Aorta (tissue), 5 donors: ENCODE measurements at regions not wholly inside any gene's neighbourhood (a gene's known extent, or its start where the extent isn't known, plus 50 kb on each side); places are given as distances from the start of the nearest gene placed in this dataset.

Experiments
- ATAC-seq: fragments of 200-7000 bp; cut with Tn5 transposase; one replicate; pipeline ENCODE4 v1.9.1; 2022; ENCODE audit warnings: moderate library complexity; ENCODE audit not compliant: low FRiP score
- DNase-seq, 2 donors: peaks; one replicate each; pipeline ENCODE4 v3.0.0-alpha.2; 2020
- H3K27ac ChIP-seq, 2 donors: one replicate each; pipeline ENCODE4 v1.5.1; 2013; ENCODE audit warnings: low read length in 2 of 2, mild to moderate bottlenecking in 2 of 2, moderate library complexity in 2 of 2, control low read depth in 1 of 2, inconsistent platforms in 1 of 2, low read depth in 1 of 2
- H3K27me3 ChIP-seq, 2 donors: one replicate each; pipeline ENCODE4 v1.6.1; 2013; ENCODE audit warnings: control low read depth in 1 of 2, low read length in 1 of 2, mild to moderate bottlenecking in 1 of 2, moderate library complexity in 1 of 2; ENCODE audit not compliant: insufficient read depth in 2 of 2, control insufficient read depth in 1 of 2
- H3K36me3 ChIP-seq, 2 donors: one replicate each; pipeline ENCODE4 v1.6.1; 2013; ENCODE audit warnings: control low read depth in 1 of 2, low read length in 1 of 2, mild to moderate bottlenecking in 1 of 2; ENCODE audit not compliant: insufficient read depth in 2 of 2, control insufficient read depth in 1 of 2
- H3K4me1 ChIP-seq, 2 donors: one replicate each; pipeline ENCODE4 v1.6.1; 2013; ENCODE audit warnings: low read length in 2 of 2, control low read depth in 1 of 2, mild to moderate bottlenecking in 1 of 2, moderate library complexity in 1 of 2; ENCODE audit not compliant: insufficient read depth in 2 of 2, control insufficient read depth in 1 of 2
- H3K4me3 ChIP-seq, 2 donors: one replicate each; pipeline ENCODE4 v1.5.1; 2013; ENCODE audit warnings: low read length in 2 of 2, control low read depth in 1 of 2, mild to moderate bottlenecking in 1 of 2
- H3K9me3 ChIP-seq: one replicate; pipeline ENCODE4 v1.6.1; 2013; ENCODE audit warnings: mild to moderate bottlenecking, low read length; ENCODE audit not compliant: control insufficient read depth
- WGBS, 2 donors: extraction: QIAGEN DNeasy Blood & Tissue Kit; methylation state at CpG; one replicate each; pipeline ENCODE4 v1.1.7; 2013; 5-methylcytosine and 5-hydroxymethylcytosine counted together
- intact Hi-C, 2 donors: fragments of 100-400 bp; cut with DNase I; formaldehyde crosslinking; loops; one replicate each; pipeline versions ENCODE4 v1.14.2 to v1.15.0; 2022
- donor health status: healthy with polysubstance abuse.
- donor health status: Bipolar disorder and iron deficiency.
- donor health status: DM: no; HTN: no; CAD: no.
- donor health status: DM: no; HTN: no; CAD: no.
- donor health status: DM: yes; HTN: yes; CAD: no.

- 52 to 53% methylated on average over 4 of the region's 4 CpGs for WGBS, 2 donors
- intact Hi-C loops: no loop called here
- no peak for DNase-seq
Observed at GRCh38 chr18:24679062-24679461, 218.6 kb downstream of the HRH4 start.

GRCh38 chr18:24683925-24684324, 223.5 kb downstream of the HRH4 start:
- intact Hi-C loops: no loop called here
- peaks cover 6% of the 10 kb centered on the region for H3K9me3 ChIP-seq
- ATAC-seq (no peak), DNase-seq (no peak)
- H3K4me3 ChIP-seq: no peak overlapping the region
- 86 to 95% methylated on average over 1 of the region's 1 CpG for WGBS, 2 donors
- H3K36me3 ChIP-seq: no peaks in the 10 kb centered on the region
- H3K27ac ChIP-seq: no peak overlapping the region
- no peaks in the 10 kb centered on the region for H3K4me1 ChIP-seq
- no peaks in the 10 kb centered on the region for H3K27me3 ChIP-seq

More at GRCh38 chr18:24679062-24679461, 218.6 kb downstream of the HRH4 start:
- H3K4me3 ChIP-seq: no peak overlapping the region
- H3K27me3 ChIP-seq: no peaks in the 10 kb centered on the region
- H3K4me1 ChIP-seq: no peaks in the 10 kb centered on the region
- ATAC-seq: no peak
- no peaks in the 10 kb centered on the region for H3K36me3 ChIP-seq
- peaks cover 6% of the 10 kb centered on the region for H3K9me3 ChIP-seq
- no peak overlapping the region for H3K27ac ChIP-seq

- intact Hi-C loops: no loop called here
- 26 to 28% methylated on average over 5 of the region's 5 CpGs for WGBS, 2 donors
- Histone ChIP-seq H3K4me3 (no peak overlapping the region), H3K4me1 (no peaks in the 10 kb centered on the region), H3K9me3 (peaks cover 6% of the 10 kb centered on the region), H3K27me3 (no peaks in the 10 kb centered on the region), H3K27ac (no peak overlapping the region), H3K36me3 (no peaks in the 10 kb centered on the region)
- DNase-seq: no peak
- no peak for ATAC-seq
Observed at GRCh38 chr18:24685254-24685959, 225.0 kb downstream of the HRH4 start.

- H3K27me3 ChIP-seq: peaks cover 0 to 3% of the 10 kb centered on the region in 2 donors
- H3K4me3 ChIP-seq: no peak overlapping the region
- WGBS, 2 donors: 23 to 28% methylated on average over 3 of the region's 3 CpGs
- intact Hi-C loops: no loop called here
- no peak for DNase-seq
- H3K36me3 ChIP-seq: no peaks in the 10 kb centered on the region
- no peaks in the 10 kb centered on the region for H3K9me3 ChIP-seq
- H3K27ac ChIP-seq: no peak overlapping the region
- no peak for ATAC-seq
- H3K4me1 ChIP-seq: no peaks in the 10 kb centered on the region
Observed at GRCh38 chr18:24695168-24695567, 234.7 kb downstream of the HRH4 start.

GRCh38 chr18:24702001-24702515, 241.6 kb downstream of the HRH4 start:
- peaks cover 0 to 1% of the 10 kb centered on the region in 2 donors for H3K27me3 ChIP-seq
- no peaks in the 10 kb centered on the region for H3K4me1 ChIP-seq
- intact Hi-C loops: no loop called here
- DNase-seq (no peak), ATAC-seq (no peak)
- 31 to 39% methylated on average over 3 of the region's 3 CpGs for WGBS, 2 donors
- H3K27ac ChIP-seq: no peak overlapping the region
- H3K9me3 ChIP-seq: peaks cover 6% of the 10 kb centered on the region
- no peak overlapping the region for H3K4me3 ChIP-seq
- H3K36me3 ChIP-seq: no peaks in the 10 kb centered on the region

GRCh38 chr18:24703316-24703715, 242.9 kb downstream of the HRH4 start:
- no peak overlapping the region for H3K27ac ChIP-seq
- no peak for ATAC-seq
- 90 to 95% methylated on average over 1 of the region's 1 CpG for WGBS, 2 donors
- H3K4me1 ChIP-seq: no peaks in the 10 kb centered on the region
- H3K9me3 ChIP-seq: peaks cover 6% of the 10 kb centered on the region
- no peaks in the 10 kb centered on the region for H3K27me3 ChIP-seq
- no peaks in the 10 kb centered on the region for H3K36me3 ChIP-seq
- H3K4me3 ChIP-seq: no peak overlapping the region
- intact Hi-C loops: no loop called here
- no peak for DNase-seq

- H3K4me1 ChIP-seq: no peaks in the 10 kb centered on the region
- peaks cover 6% of the 10 kb centered on the region for H3K9me3 ChIP-seq
- DNase-seq (no peak), ATAC-seq (no peak)
- 19 to 37% methylated on average over 7 of the region's 7 CpGs for WGBS, 2 donors
- no peak overlapping the region for H3K4me3 ChIP-seq
- no peak overlapping the region for H3K27ac ChIP-seq
- intact Hi-C loops: no loop called here
- no peaks in the 10 kb centered on the region for H3K36me3 ChIP-seq
- H3K27me3 ChIP-seq: no peaks in the 10 kb centered on the region
Observed at GRCh38 chr18:24704946-24705630, 244.7 kb downstream of the HRH4 start.

GRCh38 chr18:24710474-24710873, 250.0 kb downstream of the HRH4 start:
- intact Hi-C loops: no loop called here
- H3K9me3 ChIP-seq: no peaks in the 10 kb centered on the region
- H3K4me3 ChIP-seq: no peak overlapping the region
- H3K27ac ChIP-seq: no peak overlapping the region
- no peaks in the 10 kb centered on the region for H3K4me1 ChIP-seq
- no peaks in the 10 kb centered on the region for H3K27me3 ChIP-seq
- ATAC-seq (no peak), DNase-seq (no peak)
- H3K36me3 ChIP-seq: no peaks in the 10 kb centered on the region

- ATAC-seq: no peak
- Histone ChIP-seq H3K36me3 (no peaks in the 10 kb centered on the region), H3K27ac (no peak overlapping the region), H3K4me3 (no peak overlapping the region), H3K9me3 (no peaks in the 10 kb centered on the region), H3K27me3 (no peaks in the 10 kb centered on the region), H3K4me1 (no peaks in the 10 kb centered on the region)
- intact Hi-C loops: loop anchor here in 1 of 2 donors (10.0 kb wide), 1 partner anchor 355 kb away; no protein-coding TSS in a partner anchor
- DNase-seq: no peak
Observed at GRCh38 chr18:24719791-24720190, 259.4 kb downstream of the HRH4 start.
